Neuron (in vitro differentiated cells): ENCODE measurements at regions not wholly inside any gene's neighbourhood (a gene's known extent, or its start where the extent isn't known, plus 50 kb on each side); places are given as distances from the start of the nearest gene placed in this dataset.

ENCODE experiments used
- H2AFZ ChIP-seq: one replicate; pipeline ENCODE4 v1.6.1; 2013; ENCODE audit warnings: low read depth, mild to moderate bottlenecking, inconsistent platforms, low read length, moderate library complexity
- H3K27me3 ChIP-seq: one replicate; pipeline ENCODE4 v1.6.1; 2013; ENCODE audit warnings: low read length; ENCODE audit not compliant: insufficient read depth
- H3K36me3 ChIP-seq: one replicate; pipeline ENCODE4 v1.6.1; 2013; ENCODE audit warnings: low read length; ENCODE audit not compliant: insufficient read depth
- H3K4me1 ChIP-seq: one replicate; pipeline ENCODE4 v1.6.1; 2013; ENCODE audit warnings: low read length; ENCODE audit not compliant: insufficient read depth
- H3K4me3 ChIP-seq: 2 replicates; pipeline ENCODE4 v1.5.1; 2013; ENCODE audit warnings: mild to moderate bottlenecking, low read length, moderate library complexity
- H3K9me3 ChIP-seq: one replicate; pipeline ENCODE4 v1.6.1; 2013; ENCODE audit warnings: low read length

DNA sequence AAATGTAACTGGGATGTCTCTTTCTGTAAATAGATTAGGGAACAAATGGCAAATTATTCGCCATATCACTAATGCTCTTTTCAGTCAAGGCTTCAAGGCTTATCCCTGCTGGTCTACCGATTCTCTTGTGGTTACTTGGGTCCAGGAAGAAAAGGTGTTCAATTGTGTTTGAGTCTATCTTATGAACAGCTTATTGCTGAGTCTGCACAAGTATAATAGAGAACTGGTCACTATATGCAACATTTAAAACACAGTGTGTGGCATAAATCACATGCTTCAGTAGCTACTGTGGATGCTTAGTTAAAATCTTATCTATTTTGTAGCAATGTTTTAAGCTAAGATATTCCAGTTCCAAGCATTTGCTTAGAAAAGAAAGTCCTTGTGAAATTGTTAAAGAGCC lies 274.2 kb upstream of the FAM174A start:
- H2AFZ ChIP-seq = no peak overlapping the region
- H3K36me3 ChIP-seq = no peaks in the 10 kb centered on the region
- H3K27me3 ChIP-seq = no peaks in the 10 kb centered on the region
- H3K4me3 ChIP-seq = no peak overlapping the region
- no peaks in the 10 kb centered on the region for H3K4me1 ChIP-seq
- peaks cover 2% of the 10 kb centered on the region for H3K9me3 ChIP-seq

DNA sequence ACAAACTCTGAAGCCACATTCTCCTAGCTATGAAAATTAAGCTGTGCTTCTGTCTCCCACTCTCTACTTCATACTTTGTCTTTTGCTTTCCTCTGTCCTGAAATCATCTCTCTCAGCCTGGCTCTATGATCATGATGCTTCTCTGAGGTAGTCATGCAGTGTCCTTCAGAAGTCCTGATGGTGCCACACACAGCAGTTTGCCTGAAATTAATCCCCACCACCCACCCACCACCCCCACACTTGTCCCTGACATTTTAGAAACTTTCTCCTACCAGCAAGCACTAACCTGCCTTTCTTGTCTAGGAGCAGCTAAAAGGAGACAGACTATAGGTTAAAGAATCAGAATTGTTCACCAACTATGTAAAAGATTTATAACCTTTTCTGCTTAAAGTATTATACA lies 282.2 kb upstream of the FAM174A start:
- no peaks in the 10 kb centered on the region for H3K9me3 ChIP-seq
- peaks cover 3% of the 10 kb centered on the region for H3K4me1 ChIP-seq
- no peak overlapping the region for H2AFZ ChIP-seq
- H3K27me3 ChIP-seq = no peaks in the 10 kb centered on the region
- H3K36me3 ChIP-seq = no peaks in the 10 kb centered on the region
- H3K4me3 ChIP-seq = no peak overlapping the region

DNA sequence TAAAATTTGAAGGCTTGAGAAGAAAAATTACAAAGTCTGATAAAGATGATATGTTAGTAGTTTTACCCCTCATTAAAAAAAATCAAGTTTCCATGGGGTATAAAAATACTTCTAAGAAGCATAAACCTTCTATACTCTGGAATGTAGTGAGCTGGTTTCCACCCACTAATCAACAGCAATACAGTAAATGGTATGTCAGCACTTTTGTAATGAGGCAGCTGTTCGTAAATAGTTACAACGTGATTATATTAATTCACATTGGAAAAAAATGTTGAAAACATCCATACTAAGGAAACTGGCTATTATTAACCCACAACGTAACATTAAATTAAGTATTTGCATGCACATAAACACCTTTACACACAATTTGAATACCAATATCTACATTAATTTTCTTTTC lies 283.1 kb upstream of the FAM174A start:
- Histone ChIP-seq H2AFZ (no peak overlapping the region), H3K9me3 (no peaks in the 10 kb centered on the region), H3K36me3 (no peaks in the 10 kb centered on the region), H3K4me1 (peaks cover 3% of the 10 kb centered on the region), H3K4me3 (no peak overlapping the region), H3K27me3 (no peaks in the 10 kb centered on the region)

DNA sequence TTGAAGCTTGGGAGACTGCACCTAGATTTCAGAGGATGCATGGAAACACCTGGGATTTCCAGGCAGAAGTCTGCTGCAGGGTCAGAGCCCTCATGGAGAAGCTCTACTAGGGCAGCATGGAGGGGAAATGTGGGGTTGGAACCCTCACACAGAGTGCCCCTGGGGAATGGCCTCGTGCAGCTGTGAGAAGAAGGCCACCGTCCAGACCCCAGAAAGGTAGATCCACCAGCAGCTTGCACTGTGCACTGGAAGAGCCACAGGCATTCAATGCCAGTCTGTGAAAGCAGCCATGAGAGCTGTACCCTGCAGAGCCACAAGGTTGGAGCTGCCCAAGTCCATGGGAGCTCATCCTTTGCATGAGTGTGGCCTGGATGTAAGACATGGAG lies 285.3 kb upstream of the FAM174A start:
- Histone ChIP-seq H3K4me3 (no peak overlapping the region), H3K9me3 (no peaks in the 10 kb centered on the region), H2AFZ (no peak overlapping the region), H3K36me3 (no peaks in the 10 kb centered on the region), H3K27me3 (no peaks in the 10 kb centered on the region), H3K4me1 (peaks cover 3% of the 10 kb centered on the region)

DNA sequence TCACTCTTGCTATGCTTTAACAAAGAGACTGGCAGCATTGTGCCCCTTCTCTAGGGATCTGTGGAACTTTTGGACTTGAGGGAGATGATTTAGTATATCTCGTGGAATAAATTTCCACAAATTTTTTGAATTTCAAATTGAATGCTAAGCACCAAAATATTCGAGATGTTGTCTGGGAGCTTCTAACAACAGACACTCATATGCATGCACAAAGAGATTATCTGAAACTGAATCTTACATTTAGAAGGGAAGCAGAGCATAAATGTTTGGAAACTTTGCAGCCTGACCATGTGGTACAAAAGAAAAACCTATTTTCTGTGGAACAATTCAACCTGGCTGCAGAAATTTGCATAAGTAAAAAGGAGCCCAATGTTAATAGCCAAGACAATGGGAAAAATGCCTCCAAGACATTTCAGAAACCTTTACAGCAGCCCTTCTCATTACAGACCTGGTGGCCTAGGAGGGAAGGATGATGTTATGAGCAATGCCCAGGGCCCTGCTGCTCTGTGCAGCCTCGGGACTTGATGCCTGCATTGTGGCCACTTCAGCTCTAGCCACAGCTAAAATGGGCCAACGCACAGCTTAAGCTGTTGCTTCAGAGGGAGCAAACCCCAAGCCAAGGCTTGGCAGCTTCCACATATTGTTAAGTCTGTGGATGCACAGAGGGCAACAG lies 285.8 kb upstream of the FAM174A start:
- H3K36me3 ChIP-seq = no peaks in the 10 kb centered on the region
- no peak overlapping the region for H3K4me3 ChIP-seq
- H3K4me1 ChIP-seq = peaks cover 3% of the 10 kb centered on the region
- no peak overlapping the region for H2AFZ ChIP-seq
- no peaks in the 10 kb centered on the region for H3K27me3 ChIP-seq
- no peaks in the 10 kb centered on the region for H3K9me3 ChIP-seq

DNA sequence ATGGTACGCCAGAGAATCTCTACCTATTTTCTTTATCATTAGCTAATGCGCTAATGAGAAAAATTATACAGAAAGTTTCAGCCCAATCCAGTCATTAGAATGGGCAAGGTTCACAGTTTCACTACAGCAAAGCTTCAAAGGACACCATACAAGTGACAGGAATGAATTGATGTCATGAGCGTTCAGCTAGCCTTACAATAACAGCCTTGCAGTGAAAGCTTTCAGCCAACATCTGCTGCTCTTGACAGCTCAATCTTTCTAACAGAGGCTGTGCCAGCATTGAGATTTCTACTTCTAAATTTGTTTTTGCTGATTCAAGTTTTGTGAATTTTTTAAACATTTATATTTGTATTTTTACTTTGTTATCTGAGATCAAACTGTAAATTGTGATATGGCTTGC lies 302.4 kb upstream of the FAM174A start:
- no peaks in the 10 kb centered on the region for H3K9me3 ChIP-seq
- no peak overlapping the region for H3K4me3 ChIP-seq
- H3K4me1 ChIP-seq = peaks cover 12% of the 10 kb centered on the region
- H2AFZ ChIP-seq = no peak overlapping the region
- H3K36me3 ChIP-seq = no peaks in the 10 kb centered on the region
- H3K27me3 ChIP-seq = no peaks in the 10 kb centered on the region

DNA sequence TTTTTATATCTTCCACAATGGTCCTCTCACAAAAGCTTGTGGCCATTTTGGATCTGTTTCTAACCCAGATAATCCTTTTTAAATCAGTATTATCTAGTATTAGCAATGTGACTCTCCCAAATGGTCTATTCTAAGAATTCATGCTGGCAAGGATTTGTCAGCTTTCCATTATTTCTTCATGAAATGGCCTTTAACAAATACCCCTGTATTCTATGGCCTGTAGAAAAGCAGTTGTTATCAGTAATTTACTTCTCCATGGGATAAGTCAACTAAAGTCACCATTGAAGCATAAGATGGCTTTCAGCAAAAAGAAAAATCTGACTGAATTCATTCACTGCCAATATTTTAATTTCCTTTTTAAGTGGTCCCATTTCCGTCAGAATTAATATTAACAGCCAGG lies 346.4 kb upstream of the FAM174A start:
- Histone ChIP-seq H3K27me3 (no peaks in the 10 kb centered on the region), H3K9me3 (no peaks in the 10 kb centered on the region), H3K4me1 (peaks cover 18% of the 10 kb centered on the region), H3K36me3 (no peaks in the 10 kb centered on the region), H2AFZ (no peak overlapping the region), H3K4me3 (no peak overlapping the region)

DNA sequence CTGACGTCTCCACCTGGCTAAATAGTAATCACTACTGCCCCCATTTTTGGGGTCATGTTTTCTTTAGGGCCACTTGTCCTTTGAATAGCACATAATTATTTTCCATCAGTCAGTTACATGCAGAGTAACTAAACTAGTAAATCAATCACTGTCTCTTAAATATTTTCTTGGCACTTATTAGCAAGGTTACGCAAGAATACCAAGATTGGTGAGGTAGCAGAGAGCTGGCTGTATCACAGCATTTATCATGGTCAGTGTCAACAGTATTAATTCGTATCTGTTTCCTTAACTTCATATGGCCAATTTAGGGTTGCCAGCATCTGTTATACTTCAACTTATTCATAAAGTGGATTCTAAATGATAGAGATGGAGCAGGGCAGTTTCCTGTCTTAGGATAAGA lies 346.8 kb upstream of the FAM174A start:
- no peak overlapping the region for H2AFZ ChIP-seq
- peaks cover 18% of the 10 kb centered on the region for H3K4me1 ChIP-seq
- no peaks in the 10 kb centered on the region for H3K27me3 ChIP-seq
- H3K9me3 ChIP-seq = no peaks in the 10 kb centered on the region
- no peaks in the 10 kb centered on the region for H3K36me3 ChIP-seq
- no peak overlapping the region for H3K4me3 ChIP-seq

DNA sequence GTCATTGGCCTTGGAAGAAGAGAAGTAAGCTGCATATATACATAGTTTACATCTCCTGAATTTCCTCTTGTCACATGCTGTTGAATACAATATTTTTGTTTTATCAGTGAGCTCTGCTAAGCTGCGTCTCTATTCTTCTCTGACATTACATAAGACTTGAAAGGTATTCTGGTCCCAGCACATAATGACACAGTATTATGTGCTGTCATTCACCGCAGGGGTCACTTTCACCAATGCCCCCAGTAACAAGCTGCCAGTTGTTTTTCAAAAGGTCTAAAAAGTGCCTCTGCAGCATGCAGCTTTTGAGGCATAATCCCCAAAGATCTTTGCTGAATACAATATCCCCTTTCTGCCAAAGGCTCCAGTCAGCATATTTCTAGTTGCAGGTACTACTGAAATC lies 349.0 kb upstream of the FAM174A start:
- no peak overlapping the region for H3K4me3 ChIP-seq
- no peaks in the 10 kb centered on the region for H3K27me3 ChIP-seq

DNA sequence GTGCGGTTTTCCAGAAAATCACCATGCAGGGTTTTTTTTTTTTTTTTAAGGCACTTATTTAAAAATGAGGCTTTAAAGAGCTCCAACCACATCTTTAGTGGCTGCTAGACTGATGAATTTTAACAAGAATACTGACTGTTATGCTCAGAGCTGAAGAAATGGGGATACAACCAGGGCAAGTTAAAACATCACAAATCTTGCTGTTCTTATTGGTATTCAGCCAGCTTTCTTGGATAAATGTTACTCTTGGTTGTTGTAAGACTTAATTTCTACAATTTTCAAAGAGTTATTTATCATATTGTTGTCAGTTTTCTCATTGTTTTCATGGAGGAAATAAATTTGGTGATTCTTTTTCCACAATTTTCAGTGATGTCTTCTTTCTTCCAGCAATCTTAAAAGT lies 352.8 kb upstream of the FAM174A start:
- H3K9me3 ChIP-seq = no peaks in the 10 kb centered on the region
- no peaks in the 10 kb centered on the region for H3K27me3 ChIP-seq
- no peaks in the 10 kb centered on the region for H3K36me3 ChIP-seq
- no peak overlapping the region for H3K4me3 ChIP-seq
- H2AFZ ChIP-seq = no peak overlapping the region
- H3K4me1 ChIP-seq = peaks cover 18% of the 10 kb centered on the region

More for the DNA sequence above, 349.0 kb upstream of the FAM174A start:
- Histone ChIP-seq H3K9me3 (no peaks in the 10 kb centered on the region), H3K4me1 (peaks cover 18% of the 10 kb centered on the region), H3K36me3 (no peaks in the 10 kb centered on the region), H2AFZ (no peak overlapping the region)

DNA sequence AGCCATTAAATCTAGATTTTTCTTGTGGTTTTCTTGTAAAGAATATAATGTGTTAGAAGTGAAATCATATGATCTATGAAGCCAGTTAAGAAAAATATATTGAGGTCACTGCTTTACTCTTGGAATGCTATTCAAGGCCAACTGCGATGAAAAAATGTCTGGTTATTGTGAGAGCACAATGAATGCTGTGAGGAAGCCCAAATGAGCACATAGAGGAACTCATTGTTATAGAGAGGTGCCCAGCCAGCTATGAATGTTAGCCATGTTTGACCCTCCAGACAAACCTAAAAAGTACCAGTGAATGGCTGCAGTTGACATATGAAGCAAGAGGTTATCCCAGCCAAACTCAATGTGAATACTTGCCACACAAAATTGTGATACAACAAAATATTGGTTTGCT lies 359.8 kb upstream of the FAM174A start:
- Histone ChIP-seq H3K9me3 (no peaks in the 10 kb centered on the region), H3K36me3 (no peaks in the 10 kb centered on the region), H3K4me1 (peaks cover 8% of the 10 kb centered on the region), H2AFZ (no peak overlapping the region), H3K4me3 (no peak overlapping the region), H3K27me3 (no peaks in the 10 kb centered on the region)

DNA sequence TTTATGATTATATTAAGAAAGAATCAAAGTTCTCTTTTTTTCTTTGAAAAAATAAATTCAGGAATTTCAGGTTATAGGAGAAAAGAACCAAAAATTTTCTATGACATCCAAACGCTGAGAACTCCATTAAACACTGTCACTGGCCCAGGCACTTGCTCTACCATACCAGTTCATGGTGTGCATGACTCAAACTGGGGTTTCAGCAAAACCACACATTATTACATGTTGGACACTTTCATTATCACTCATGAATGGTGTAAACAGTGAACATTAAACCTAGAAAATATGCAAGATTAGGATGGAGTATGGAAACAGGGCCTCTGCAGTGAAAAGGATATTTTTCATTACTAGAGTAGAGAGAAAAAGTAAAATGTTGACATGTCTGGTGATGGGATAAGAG lies 369.9 kb upstream of the FAM174A start:
- no peaks in the 10 kb centered on the region for H3K27me3 ChIP-seq
- H3K4me1 ChIP-seq = peaks cover 3% of the 10 kb centered on the region
- H3K9me3 ChIP-seq = peaks cover 4% of the 10 kb centered on the region
- no peak overlapping the region for H2AFZ ChIP-seq
- no peaks in the 10 kb centered on the region for H3K36me3 ChIP-seq
- H3K4me3 ChIP-seq = no peak overlapping the region

DNA sequence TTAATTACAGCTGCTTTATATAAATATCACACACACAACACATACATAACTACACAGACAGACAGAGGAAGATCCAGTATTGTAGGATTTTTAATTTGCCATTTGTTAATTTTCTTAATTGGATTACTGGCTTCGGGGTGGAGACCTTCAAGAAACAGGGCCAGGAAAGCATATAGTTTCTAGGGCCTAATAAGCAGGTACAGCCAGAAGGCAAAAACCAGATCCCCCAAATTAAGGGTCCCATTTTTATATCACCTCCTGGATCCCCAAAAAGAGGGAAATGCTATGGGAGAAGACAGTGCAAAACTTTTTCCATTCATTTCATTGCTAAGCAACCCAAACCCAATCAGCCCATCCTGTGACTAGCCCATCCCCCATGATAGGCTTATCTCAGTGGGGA lies 373.3 kb upstream of the FAM174A start:
- Histone ChIP-seq H3K4me3 (no peak overlapping the region), H2AFZ (no peak overlapping the region), H3K36me3 (no peaks in the 10 kb centered on the region), H3K9me3 (peaks cover 4% of the 10 kb centered on the region), H3K4me1 (no peaks in the 10 kb centered on the region), H3K27me3 (no peaks in the 10 kb centered on the region)

DNA sequence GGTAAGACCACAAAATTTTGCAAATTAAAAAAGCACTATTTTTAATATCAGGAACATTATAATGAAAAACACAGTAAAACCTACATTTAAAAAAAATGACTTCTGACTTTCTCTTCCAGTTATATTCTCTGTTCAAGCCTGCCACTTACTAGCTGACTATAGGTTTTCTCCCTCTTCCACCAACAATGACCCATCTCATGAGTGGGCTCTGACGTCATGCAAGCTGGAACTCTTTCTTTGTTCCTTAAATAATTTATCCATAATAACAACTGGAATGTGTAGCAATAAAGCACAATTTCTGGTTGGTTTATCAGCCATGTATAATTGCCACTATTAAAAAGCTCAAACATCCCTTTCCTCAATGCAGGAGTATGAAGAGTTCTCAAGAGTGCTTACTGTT lies 378.1 kb upstream of the FAM174A start:
- Histone ChIP-seq H3K27me3 (no peaks in the 10 kb centered on the region), H3K4me1 (peaks cover 2% of the 10 kb centered on the region), H3K36me3 (no peaks in the 10 kb centered on the region)

More for the DNA sequence above, 378.1 kb upstream of the FAM174A start:
- Histone ChIP-seq H2AFZ (no peak overlapping the region), H3K4me3 (no peak overlapping the region), H3K9me3 (peaks cover 3% of the 10 kb centered on the region)
